IMR-90 (cell line): ENCODE measurements at regions not wholly inside any gene's neighbourhood (a gene's known extent, or its start where the extent isn't known, plus 50 kb on each side); places are given as distances from the start of the nearest gene placed in this dataset.

Source experiments
- ATAC-seq: fragments of 200-7000 bp; cut with Tn5 transposase; 2 replicates; pipeline ENCODE4 v1.9.1; 2020; ENCODE audit warnings: low read depth, mild to moderate bottlenecking, moderate library complexity
- BruUV-seq: library from RNA; stranded (reverse); fragments of 400-500 nt; replicated peaks from 2 replicates; lab custom pipeline; 2021; lab: Mats Ljungman, UMichigan
- CTCF ChIA-PET: fragments of 300-600 bp; formaldehyde crosslinking; extraction: SDS; loops from one replicate; lab custom pipeline; 2021; ENCODE audit warnings: antibody characterized with exemption; lab: Yijun Ruan, JAX
- POLR2A ChIA-PET: fragments of 300-600 bp; sonication (Branson Sonifier 250); formaldehyde crosslinking; loops from one replicate; lab custom pipeline; 2022; ENCODE audit warnings: antibody characterized with exemption; ENCODE audit not compliant: unreplicated experiment; lab: Charles Lee
- DNase-seq: peaks from one replicate; pipeline ENCODE4 v3.0.0; 2013
- H2AFZ ChIP-seq: replicated peaks from 2 replicates; pipeline ENCODE3; 2013; ENCODE audit warnings: low read length, mild to moderate bottlenecking; ENCODE audit not compliant: poor library complexity
- H2AK5ac ChIP-seq: 2 replicates; pipeline ENCODE4 v1.6.1; 2013; ENCODE audit warnings: low read depth, low read length, inconsistent platforms
- H2AK9ac ChIP-seq: replicated peaks from 2 replicates; pipeline ENCODE3; 2013; ENCODE audit warnings: mild to moderate bottlenecking, low read depth, low read length, moderate library complexity; ENCODE audit not compliant: poor library complexity
- H2BK120ac ChIP-seq: 2 replicates; pipeline ENCODE4 v1.6.1; 2013; ENCODE audit warnings: low read depth, low read length, inconsistent platforms
- H2BK15ac ChIP-seq: 3 replicates; pipeline ENCODE4 v1.6.1; 2013; ENCODE audit warnings: low read depth, low read length, inconsistent platforms
- H2BK20ac ChIP-seq: 2 replicates; pipeline ENCODE4 v1.6.1; 2013; ENCODE audit warnings: low read depth, mild to moderate bottlenecking, inconsistent platforms, low read length, moderate library complexity
- H2BK5ac ChIP-seq: 2 replicates; pipeline ENCODE4 v1.6.1; 2013; ENCODE audit warnings: mild to moderate bottlenecking, low read depth, low read length, inconsistent platforms; ENCODE audit not compliant: poor library complexity, severe bottlenecking
- H3K14ac ChIP-seq: replicated peaks from 2 replicates; pipeline ENCODE4 v1.6.1; 2013; ENCODE audit warnings: low read depth, low read length, inconsistent platforms
- H3K18ac ChIP-seq: 2 replicates; pipeline ENCODE4 v1.6.1; 2013; ENCODE audit warnings: low read depth, low read length, control low read depth
- H3K23ac ChIP-seq: 2 replicates; pipeline ENCODE4 v1.6.1; 2013; ENCODE audit warnings: low read depth, low read length, inconsistent platforms
- H3K27ac ChIP-seq: 2 replicates; pipeline ENCODE4 v1.5.1; 2013; ENCODE audit warnings: mild to moderate bottlenecking, control low read depth, low read length; ENCODE audit not compliant: insufficient read depth
- H3K27me3 ChIP-seq: 2 replicates; pipeline ENCODE4 v1.6.1; 2013; ENCODE audit warnings: low read length; ENCODE audit not compliant: control insufficient read depth, insufficient read depth
- H3K36me3 ChIP-seq: 2 replicates; pipeline ENCODE4 v1.6.1; 2013; ENCODE audit warnings: low read length, mixed read lengths; ENCODE audit not compliant: control insufficient read depth, insufficient read depth
- H3K4ac ChIP-seq: 2 replicates; pipeline ENCODE4 v1.6.1; 2013; ENCODE audit warnings: low read depth, low read length, inconsistent platforms
- H3K4me1 ChIP-seq: 2 replicates; pipeline ENCODE4 v1.6.1; 2013; ENCODE audit warnings: low read length, mixed read lengths; ENCODE audit not compliant: control insufficient read depth, insufficient read depth
- H3K4me2 ChIP-seq: 2 replicates; pipeline ENCODE4 v1.6.1; 2013; ENCODE audit warnings: low read depth, mild to moderate bottlenecking, control low read depth, low read length, moderate library complexity
- H3K4me3 ChIP-seq: 2 replicates; pipeline ENCODE4 v1.5.1; 2013; ENCODE audit warnings: low read depth, mild to moderate bottlenecking, control low read depth, low read length, moderate library complexity; ENCODE audit not compliant: insufficient read depth
- H3K56ac ChIP-seq: 2 replicates; pipeline ENCODE4 v1.6.1; 2013; ENCODE audit warnings: low read length, inconsistent platforms; ENCODE audit not compliant: insufficient read depth; ENCODE audit errors: extremely low read depth
- H3K79me1 ChIP-seq, 2 experiments: 2 replicates each; pipeline ENCODE4 v1.6.1; 2013; ENCODE audit warnings: low read length in 2 of 2, inconsistent platforms in 1 of 2, low read depth in 1 of 2
- H3K9ac ChIP-seq: 2 replicates; pipeline ENCODE4 v1.6.1; 2013; ENCODE audit warnings: low read depth, low read length, control low read depth
- H3K9me1 ChIP-seq: 2 replicates; pipeline ENCODE4 v1.6.1; 2013; ENCODE audit warnings: low read length, inconsistent platforms; ENCODE audit not compliant: insufficient read depth
- H3K9me3 ChIP-seq: 2 replicates; pipeline ENCODE4 v1.6.1; 2013; ENCODE audit warnings: low read length; ENCODE audit not compliant: control insufficient read depth, insufficient read depth
- H4K20me1 ChIP-seq: 2 replicates; pipeline ENCODE4 v1.6.1; 2013; ENCODE audit warnings: low read length, inconsistent platforms; ENCODE audit not compliant: insufficient read depth
- H4K5ac ChIP-seq: 2 replicates; pipeline ENCODE4 v1.6.1; 2013; ENCODE audit warnings: mild to moderate bottlenecking, low read depth, low read length, control low read depth
- H4K8ac ChIP-seq, 2 experiments: 2 replicates each; pipeline ENCODE4 v1.6.1; 2013; ENCODE audit warnings: low read depth in 2 of 2, low read length in 2 of 2, control low read depth in 1 of 2, inconsistent platforms in 1 of 2
- H4K91ac ChIP-seq: 2 replicates; pipeline ENCODE4 v1.6.1; 2013; ENCODE audit warnings: low read depth, low read length, inconsistent platforms; ENCODE audit not compliant: insufficient read depth
- CHD1 ChIP-seq: IDR thresholded peaks from 2 replicates; pipeline ENCODE4 v1.6.1; 2012; ENCODE audit warnings: low read depth, low read length, improper control_type of control experiment
- MAZ ChIP-seq: IDR thresholded peaks from 2 replicates; pipeline ENCODE4 v1.6.1; 2012; ENCODE audit warnings: low read depth, mild to moderate bottlenecking, low read length, improper control_type of control experiment, moderate library complexity, borderline replicate concordance
- RCOR1 ChIP-seq: IDR thresholded peaks from 2 replicates; pipeline ENCODE4 v1.6.1; 2012; ENCODE audit warnings: mild to moderate bottlenecking, low read length, improper control_type of control experiment; ENCODE audit not compliant: insufficient replicate concordance
- SMC3 ChIP-seq: fragments of 150-350 bp; IDR thresholded peaks from 2 replicates; pipeline ENCODE4 v1.6.1; 2016; ENCODE audit warnings: low read depth, mild to moderate bottlenecking, antibody characterized with exemption, low read length, moderate library complexity
- WGBS, 2 experiments: methylation state at CpG; one replicate each; pipeline versions ENCODE4 v1.1.5 to v1.1.7; 2013; ENCODE audit warnings: missing lambda C conversion rate in 2 of 2; ENCODE audit not compliant: insufficient read length in 1 of 2; ENCODE audit errors: extremely low coverage in 2 of 2; 5-methylcytosine and 5-hydroxymethylcytosine counted together
- dilution Hi-C: fragments of 300-500 bp; cut with HindIII; formaldehyde crosslinking; loops from one replicate; pipeline ENCODE4 v1.14.3; 2018; ENCODE audit warnings: low sequenced_read_pairs; ENCODE audit not compliant: unreplicated experiment
- in situ Hi-C: fragments of 300-500 bp; cut with MboI; formaldehyde crosslinking; loops from 3 replicates; pipeline ENCODE4 v1.14.3; 2019; ENCODE audit warnings: low sequenced_read_pairs, inconsistent platforms, mixed read lengths
- intact Hi-C: fragments of 100-400 bp; cut with micrococcal nuclease; formaldehyde crosslinking; loops from 2 replicates; pipeline ENCODE4 v1.10.0; 2022
- TF ChIP-seq, protein P1 (sequence below): conservative IDR thresholded peaks from 2 replicates; pipeline ENCODE4 v1.5.1; 2012; ENCODE audit warnings: mild to moderate bottlenecking, low read depth, low read length, improper control_type of control experiment
- TF ChIP-seq, protein P2 (sequence below): fragments of 150-350 bp; IDR thresholded peaks from 2 replicates; pipeline ENCODE4 v1.6.1; 2017; ENCODE audit warnings: mild to moderate bottlenecking, antibody characterized with exemption, low read length, low read depth

DNA sequence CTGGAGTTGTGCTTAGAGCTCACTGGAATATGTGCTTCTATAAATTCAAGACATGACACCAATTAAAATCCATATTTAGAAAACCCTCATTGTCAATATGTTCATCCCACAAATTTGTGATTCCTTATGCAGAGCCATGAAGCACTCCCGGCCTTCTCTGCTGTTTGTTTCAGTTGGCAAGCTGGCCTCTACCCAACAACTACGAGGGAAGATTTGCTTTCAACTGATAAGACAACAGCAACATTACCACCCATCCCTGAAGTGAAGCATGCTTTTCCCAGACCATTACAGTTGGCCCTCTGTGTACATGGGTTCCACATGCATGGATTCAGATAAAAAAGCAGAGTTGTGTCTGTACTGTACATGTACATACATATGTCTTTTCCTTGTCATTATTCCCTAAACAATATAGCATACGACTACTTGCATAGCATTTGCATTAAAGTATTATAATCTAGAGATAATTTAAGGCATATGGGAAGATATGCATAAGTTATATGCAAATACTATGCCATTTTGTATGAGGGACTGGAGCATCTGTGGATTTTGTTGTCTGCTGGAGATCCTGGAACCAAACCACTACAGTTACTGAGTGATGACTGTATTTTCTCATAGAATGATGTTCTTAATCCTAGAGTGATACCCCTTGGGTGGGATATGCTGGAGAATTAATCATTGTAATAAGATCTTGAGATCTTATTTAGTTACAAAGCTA is 77.6 kb upstream of the MC2R start:
- H4K20me1 ChIP-seq: no peaks in the 10 kb centered on the region
- intact Hi-C loops: no loop called here
- H3K9ac ChIP-seq: no peak overlapping the region
- BruUV-seq: no TSS peak
- peaks cover 17% of the 10 kb centered on the region for H3K9me3 ChIP-seq
- ATAC-seq: no peak
- no peak overlapping the region for H3K14ac ChIP-seq
- H2BK20ac ChIP-seq: no peak overlapping the region
- no peak overlapping the region for H3K23ac ChIP-seq
- no peak overlapping the region for H3K56ac ChIP-seq
- H3K79me1 ChIP-seq: no peaks in the 10 kb centered on the region
- H3K4me3 ChIP-seq: no peak overlapping the region
- H4K91ac ChIP-seq: no peak overlapping the region
- H2BK5ac ChIP-seq: no peak overlapping the region
- no peak overlapping the region for H2BK120ac ChIP-seq
- no peak overlapping the region for H4K5ac ChIP-seq
- dilution Hi-C loops: no loop called here
- no peak overlapping the region for H2AK9ac ChIP-seq
- ChIA-PET POLR2A (no interaction called here), CTCF (no interaction called here)
- WGBS, 2 experiments: no CpG with 5 or more reads among the region's 3 CpGs
- DNase-seq: no peak
- no peaks in the 10 kb centered on the region for H3K4me1 ChIP-seq
- no peaks in the 10 kb centered on the region for H3K36me3 ChIP-seq
- H3K9me1 ChIP-seq: no peaks in the 10 kb centered on the region
- H3K4ac ChIP-seq: no peak overlapping the region
- H3K18ac ChIP-seq: no peak overlapping the region
- in situ Hi-C loops: loop anchor here (10.0 kb wide), 1 partner anchor 48 kb away; no protein-coding TSS in a partner anchor
- H2BK15ac ChIP-seq: no peak overlapping the region
- H3K27me3 ChIP-seq: no peaks in the 10 kb centered on the region
- no peak overlapping the region for H3K4me2 ChIP-seq
- no peak overlapping the region for H2AK5ac ChIP-seq
- no peak overlapping the region for H3K27ac ChIP-seq
- no peak overlapping the region for H4K8ac ChIP-seq
- TF ChIP-seq RCOR1 (no peak), SMC3 (no peak), CHD1 (no peak), MAZ (no peak)
- TF ChIP-seq, protein P1, sequence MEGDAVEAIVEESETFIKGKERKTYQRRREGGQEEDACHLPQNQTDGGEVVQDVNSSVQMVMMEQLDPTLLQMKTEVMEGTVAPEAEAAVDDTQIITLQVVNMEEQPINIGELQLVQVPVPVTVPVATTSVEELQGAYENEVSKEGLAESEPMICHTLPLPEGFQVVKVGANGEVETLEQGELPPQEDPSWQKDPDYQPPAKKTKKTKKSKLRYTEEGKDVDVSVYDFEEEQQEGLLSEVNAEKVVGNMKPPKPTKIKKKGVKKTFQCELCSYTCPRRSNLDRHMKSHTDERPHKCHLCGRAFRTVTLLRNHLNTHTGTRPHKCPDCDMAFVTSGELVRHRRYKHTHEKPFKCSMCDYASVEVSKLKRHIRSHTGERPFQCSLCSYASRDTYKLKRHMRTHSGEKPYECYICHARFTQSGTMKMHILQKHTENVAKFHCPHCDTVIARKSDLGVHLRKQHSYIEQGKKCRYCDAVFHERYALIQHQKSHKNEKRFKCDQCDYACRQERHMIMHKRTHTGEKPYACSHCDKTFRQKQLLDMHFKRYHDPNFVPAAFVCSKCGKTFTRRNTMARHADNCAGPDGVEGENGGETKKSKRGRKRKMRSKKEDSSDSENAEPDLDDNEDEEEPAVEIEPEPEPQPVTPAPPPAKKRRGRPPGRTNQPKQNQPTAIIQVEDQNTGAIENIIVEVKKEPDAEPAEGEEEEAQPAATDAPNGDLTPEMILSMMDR: no peak
- TF ChIP-seq, protein P2, sequence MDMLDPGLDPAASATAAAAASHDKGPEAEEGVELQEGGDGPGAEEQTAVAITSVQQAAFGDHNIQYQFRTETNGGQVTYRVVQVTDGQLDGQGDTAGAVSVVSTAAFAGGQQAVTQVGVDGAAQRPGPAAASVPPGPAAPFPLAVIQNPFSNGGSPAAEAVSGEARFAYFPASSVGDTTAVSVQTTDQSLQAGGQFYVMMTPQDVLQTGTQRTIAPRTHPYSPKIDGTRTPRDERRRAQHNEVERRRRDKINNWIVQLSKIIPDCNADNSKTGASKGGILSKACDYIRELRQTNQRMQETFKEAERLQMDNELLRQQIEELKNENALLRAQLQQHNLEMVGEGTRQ: no peak
- H2AFZ ChIP-seq: no peak overlapping the region
